ENCODE measurements at regions not wholly inside any gene's neighbourhood (a gene's known extent, or its start where the extent isn't known, plus 50 kb on each side); places are given as distances from the start of the nearest gene placed in this dataset.

DNA sequence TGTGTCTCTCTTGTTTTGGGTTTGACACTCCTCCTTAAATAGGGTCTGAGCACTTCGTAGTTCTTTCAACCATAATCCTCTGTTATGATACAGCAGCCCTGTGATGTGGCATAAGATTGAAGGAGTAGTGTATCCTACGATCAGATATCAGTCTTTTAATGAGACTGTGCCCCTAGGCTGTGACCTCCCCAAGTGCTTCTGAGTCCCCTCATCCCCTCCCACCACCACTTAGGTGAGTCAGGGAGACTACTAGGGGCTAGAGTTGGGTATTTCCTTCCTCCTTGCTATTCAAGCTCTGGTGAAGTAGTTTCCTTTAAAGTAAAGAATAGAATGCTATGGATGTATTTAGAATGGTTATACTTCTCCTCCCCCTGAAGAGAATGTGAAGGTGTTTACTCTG, 637.2 kb upstream of the GRAMD2B start:
- H3K27ac Mint-ChIP-seq = no peak overlapping the region
- H3K4me3 Mint-ChIP-seq = no peak overlapping the region
- H3K9me3 Mint-ChIP-seq = peaks cover 4% of the 10 kb centered on the region
- no peaks in the 10 kb centered on the region for H3K4me1 Mint-ChIP-seq (ENCODE audit: low read depth)
- H3K27me3 Mint-ChIP-seq (ENCODE audit: low read depth) = no peaks in the 10 kb centered on the region
- H3K36me3 Mint-ChIP-seq (ENCODE audit: low read depth) = no peaks in the 10 kb centered on the region

DNA sequence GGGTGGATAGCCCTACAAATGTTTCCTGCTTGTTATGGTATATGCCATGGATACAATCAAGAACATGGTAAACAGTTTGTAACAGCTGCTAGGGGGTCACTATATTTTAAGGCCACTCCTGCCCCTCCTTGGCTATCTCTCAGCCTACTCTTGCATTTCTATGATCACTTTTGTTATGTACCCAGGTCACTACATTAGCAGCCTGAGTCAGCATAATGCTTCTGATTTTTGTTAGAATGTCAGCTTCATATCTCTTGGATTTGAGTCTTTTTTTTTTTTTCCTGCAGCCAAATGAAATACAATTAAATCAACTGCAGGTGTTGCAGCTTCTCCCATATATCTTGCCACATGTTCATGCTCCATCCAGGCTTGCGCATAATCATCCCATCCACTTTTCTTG, 629.7 kb upstream of the GRAMD2B start:
- H3K4me3 Mint-ChIP-seq = no peak overlapping the region
- no peaks in the 10 kb centered on the region for H3K27me3 Mint-ChIP-seq (ENCODE audit: low read depth)
- no peaks in the 10 kb centered on the region for H3K36me3 Mint-ChIP-seq (ENCODE audit: low read depth)
- H3K4me1 Mint-ChIP-seq (ENCODE audit: low read depth) = no peaks in the 10 kb centered on the region
- peaks cover 9% of the 10 kb centered on the region for H3K9me3 Mint-ChIP-seq
- H3K27ac Mint-ChIP-seq = no peak overlapping the region

DNA sequence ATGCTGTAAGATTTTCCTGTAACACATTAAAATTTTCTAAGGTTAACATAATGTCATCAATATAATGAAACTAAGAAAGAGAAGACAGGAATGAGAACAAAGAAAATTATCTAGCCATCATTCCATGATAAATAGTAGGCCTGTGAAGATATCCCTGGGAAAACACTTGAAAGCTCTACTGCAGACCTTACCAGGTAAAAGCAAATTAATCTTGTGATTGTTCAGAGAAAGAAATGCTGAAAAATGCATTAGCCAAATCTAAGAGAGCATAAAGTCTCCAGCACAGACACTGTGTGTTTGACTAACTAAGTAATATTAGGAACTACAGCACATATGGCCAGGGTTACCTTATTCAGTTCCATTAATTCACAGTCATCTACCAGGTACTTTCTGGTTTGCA, 628.3 kb upstream of the GRAMD2B start:
- Mint-ChIP-seq H3K27me3 (ENCODE audit: low read depth) (no peaks in the 10 kb centered on the region), H3K36me3 (ENCODE audit: low read depth) (no peaks in the 10 kb centered on the region)

DNA sequence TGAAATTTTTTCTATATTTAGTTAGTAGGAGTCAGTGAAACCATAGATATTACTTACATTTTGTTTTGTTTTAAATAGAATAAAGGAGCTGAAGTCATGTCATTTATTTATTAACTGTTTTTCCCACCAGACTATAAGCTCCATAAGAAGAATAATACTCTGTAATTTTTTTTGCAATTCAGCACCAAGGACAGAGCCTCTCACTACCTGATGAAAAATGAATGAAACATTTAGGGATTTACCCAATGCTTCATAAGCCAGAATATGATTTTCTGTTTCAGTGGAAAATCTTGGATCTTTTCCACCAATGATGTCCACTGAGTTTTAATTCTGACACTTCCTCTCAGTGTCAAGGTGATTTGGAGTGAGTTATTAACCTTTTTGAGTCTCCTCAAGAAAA, 624.9 kb upstream of the GRAMD2B start:
- H3K36me3 Mint-ChIP-seq (ENCODE audit: low read depth) = no peaks in the 10 kb centered on the region
- H3K9me3 Mint-ChIP-seq = peaks cover 5% of the 10 kb centered on the region
- no peaks in the 10 kb centered on the region for H3K4me1 Mint-ChIP-seq (ENCODE audit: low read depth)
- H3K4me3 Mint-ChIP-seq = no peak overlapping the region
- no peak overlapping the region for H3K27ac Mint-ChIP-seq
- H3K27me3 Mint-ChIP-seq (ENCODE audit: low read depth) = no peaks in the 10 kb centered on the region

More for the DNA sequence above, 628.3 kb upstream of the GRAMD2B start:
- Mint-ChIP-seq H3K9me3 (peaks cover 13% of the 10 kb centered on the region), H3K27ac (no peak overlapping the region), H3K4me3 (no peak overlapping the region), H3K4me1 (ENCODE audit: low read depth) (no peaks in the 10 kb centered on the region)

DNA sequence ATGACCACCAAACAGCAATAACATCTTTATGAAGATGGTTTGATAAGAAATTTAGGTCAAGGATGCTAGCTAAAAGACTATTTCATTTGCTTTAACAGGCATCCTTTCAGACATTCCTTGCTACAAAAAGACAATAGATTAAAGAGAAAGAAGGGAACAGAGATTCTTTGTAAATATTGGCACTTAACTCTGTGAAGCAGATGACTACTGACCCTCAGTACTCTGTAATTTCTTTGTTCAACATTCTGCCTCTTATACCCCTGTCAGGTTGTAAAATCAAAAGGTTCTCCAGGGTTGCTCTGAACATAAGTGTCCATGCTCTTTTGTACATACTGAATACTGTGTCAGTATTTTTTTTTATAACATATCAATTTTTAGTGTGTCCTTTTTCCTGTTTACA, 610.6 kb upstream of the GRAMD2B start:
- no peaks in the 10 kb centered on the region for H3K36me3 Mint-ChIP-seq (ENCODE audit: low read depth)
- H3K9me3 Mint-ChIP-seq = no peaks in the 10 kb centered on the region
- no peaks in the 10 kb centered on the region for H3K4me1 Mint-ChIP-seq (ENCODE audit: low read depth)
- H3K4me3 Mint-ChIP-seq = no peak overlapping the region
- H3K27ac Mint-ChIP-seq = no peak overlapping the region
- H3K27me3 Mint-ChIP-seq (ENCODE audit: low read depth) = no peaks in the 10 kb centered on the region

DNA sequence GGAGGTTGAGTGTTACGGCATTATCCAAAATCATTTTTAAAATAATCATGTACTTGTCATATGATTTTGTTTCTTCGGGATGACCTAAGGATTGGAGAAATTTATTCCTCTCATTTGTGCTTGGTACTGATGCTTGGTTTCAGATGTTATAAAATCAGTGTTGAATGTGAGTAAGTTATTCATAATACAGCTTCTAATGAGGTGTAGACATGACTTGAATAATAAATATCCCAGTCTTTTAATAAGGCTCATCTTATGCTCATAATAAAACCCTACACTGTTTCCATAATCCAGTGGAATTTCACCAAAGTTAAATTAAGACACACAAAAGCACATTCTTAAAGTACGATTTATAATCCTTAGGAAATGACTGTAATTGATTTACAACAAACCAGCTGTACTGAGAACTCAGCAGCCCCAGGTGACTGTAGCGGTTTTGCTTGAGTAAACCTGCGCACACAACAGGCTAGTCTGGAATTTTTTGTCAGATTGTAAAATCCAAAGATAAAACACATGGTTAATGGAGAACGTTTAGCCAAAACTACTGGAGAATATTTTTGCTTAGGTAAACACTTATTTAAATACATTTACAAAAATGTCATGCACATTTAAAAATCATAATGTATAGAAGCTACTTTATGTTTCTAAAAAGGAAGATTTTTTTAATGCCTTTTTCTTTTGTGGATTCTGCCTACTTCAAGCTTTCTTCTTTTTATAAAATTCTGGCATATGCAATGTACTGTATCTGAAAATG, 609.8 kb upstream of the GRAMD2B start:
- H3K27ac Mint-ChIP-seq = no peak overlapping the region
- no peaks in the 10 kb centered on the region for H3K36me3 Mint-ChIP-seq (ENCODE audit: low read depth)
- H3K27me3 Mint-ChIP-seq (ENCODE audit: low read depth) = no peaks in the 10 kb centered on the region
- H3K4me1 Mint-ChIP-seq (ENCODE audit: low read depth) = no peaks in the 10 kb centered on the region
- no peak overlapping the region for H3K4me3 Mint-ChIP-seq
- no peaks in the 10 kb centered on the region for H3K9me3 Mint-ChIP-seq

DNA sequence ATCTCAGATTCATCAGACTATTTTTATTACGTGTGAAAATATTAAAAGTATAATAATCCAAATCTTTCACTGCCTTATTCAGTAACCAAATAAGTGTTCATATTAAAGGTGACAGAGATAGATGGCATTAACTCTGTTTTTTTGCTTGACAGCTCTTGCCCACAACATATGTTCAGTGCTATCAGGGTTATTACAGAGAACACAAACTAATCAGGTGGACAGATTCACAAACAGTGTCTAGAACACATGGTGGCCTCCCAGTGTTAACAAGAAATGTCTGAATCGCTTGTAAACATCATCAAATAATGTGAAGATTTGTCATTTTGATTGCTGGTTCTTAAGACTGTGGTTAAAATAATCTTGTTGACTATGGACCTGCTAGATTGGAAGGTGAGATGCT, 609.1 kb upstream of the GRAMD2B start:
- Mint-ChIP-seq H3K4me1 (ENCODE audit: low read depth) (no peaks in the 10 kb centered on the region), H3K36me3 (ENCODE audit: low read depth) (no peaks in the 10 kb centered on the region)

DNA sequence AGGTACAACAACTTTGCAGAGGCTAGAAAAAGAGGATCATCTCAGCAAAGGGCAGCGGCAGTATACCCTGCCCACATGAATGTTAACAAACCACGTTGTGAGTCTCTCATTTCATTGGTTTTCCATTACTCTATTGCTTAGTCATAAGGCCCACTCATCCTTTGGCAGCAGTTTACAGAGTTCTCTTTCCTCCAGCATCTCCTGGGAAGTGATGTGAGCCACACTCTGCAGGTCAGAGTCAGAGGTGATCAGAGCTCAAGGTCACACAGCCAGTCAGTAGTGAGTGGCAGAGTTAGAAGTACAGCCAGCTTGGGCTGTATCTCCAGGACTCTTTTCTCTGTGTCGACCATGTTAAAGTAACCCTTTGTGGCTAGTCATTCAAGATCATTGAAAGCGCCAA, 599.6 kb upstream of the GRAMD2B start:
- Mint-ChIP-seq H3K36me3 (ENCODE audit: low read depth) (no peaks in the 10 kb centered on the region), H3K4me3 (no peak overlapping the region), H3K9me3 (peaks cover 6% of the 10 kb centered on the region), H3K27me3 (ENCODE audit: low read depth) (no peaks in the 10 kb centered on the region), H3K4me1 (ENCODE audit: low read depth) (no peaks in the 10 kb centered on the region), H3K27ac (no peak overlapping the region)

More for the DNA sequence above, 609.1 kb upstream of the GRAMD2B start:
- no peak overlapping the region for H3K4me3 Mint-ChIP-seq
- H3K27me3 Mint-ChIP-seq (ENCODE audit: low read depth) = no peaks in the 10 kb centered on the region
- no peak overlapping the region for H3K27ac Mint-ChIP-seq
- no peaks in the 10 kb centered on the region for H3K9me3 Mint-ChIP-seq

DNA sequence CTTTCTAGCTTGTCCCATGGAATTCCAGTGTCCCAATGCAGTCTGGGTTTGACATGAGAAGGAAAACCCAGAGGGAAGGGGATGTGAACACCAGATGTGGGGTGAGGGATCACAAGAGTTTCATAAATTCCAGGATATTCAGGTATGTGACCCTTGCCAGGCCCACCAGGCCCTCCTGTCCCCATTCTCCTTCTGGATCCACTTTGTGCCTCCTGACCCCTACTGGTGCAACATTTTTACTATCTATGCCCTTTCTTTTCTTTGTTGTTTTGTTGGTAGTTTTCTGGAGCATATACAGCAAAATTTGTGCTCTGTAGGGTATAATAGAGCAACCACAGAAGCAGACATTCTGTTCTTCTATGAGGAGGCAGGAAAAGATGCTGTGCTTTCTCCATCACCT, 597.0 kb upstream of the GRAMD2B start:
- H3K27me3 Mint-ChIP-seq (ENCODE audit: low read depth) = no peaks in the 10 kb centered on the region

DNA sequence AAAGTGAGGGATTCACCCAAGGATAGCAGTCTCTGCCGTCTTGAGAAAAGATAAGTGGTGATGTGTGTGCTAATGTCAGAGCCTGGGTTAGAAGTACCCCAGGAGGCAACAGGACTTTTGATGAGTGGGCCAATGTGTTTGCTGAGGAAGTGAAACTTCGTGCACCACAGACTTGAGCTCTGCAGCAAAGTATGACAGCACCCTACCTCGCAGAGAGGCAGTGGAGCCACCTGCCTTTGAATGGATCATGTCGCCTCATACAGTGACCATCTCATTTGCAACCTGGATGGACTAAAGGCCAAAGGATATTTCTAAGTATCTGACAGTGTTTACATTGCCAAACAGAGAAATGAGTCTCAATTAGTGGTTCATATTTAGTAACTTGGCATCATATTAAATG, 593.9 kb upstream of the GRAMD2B start:
- no peaks in the 10 kb centered on the region for H3K27me3 Mint-ChIP-seq (ENCODE audit: low read depth)
- H3K4me1 Mint-ChIP-seq (ENCODE audit: low read depth) = no peaks in the 10 kb centered on the region
- H3K36me3 Mint-ChIP-seq (ENCODE audit: low read depth) = no peaks in the 10 kb centered on the region
- peaks cover 11% of the 10 kb centered on the region for H3K9me3 Mint-ChIP-seq
- H3K4me3 Mint-ChIP-seq = no peak overlapping the region
- H3K27ac Mint-ChIP-seq = no peak overlapping the region

More for the DNA sequence above, 597.0 kb upstream of the GRAMD2B start:
- no peak overlapping the region for H3K27ac Mint-ChIP-seq
- no peak overlapping the region for H3K4me3 Mint-ChIP-seq
- H3K36me3 Mint-ChIP-seq (ENCODE audit: low read depth) = no peaks in the 10 kb centered on the region
- peaks cover 6% of the 10 kb centered on the region for H3K9me3 Mint-ChIP-seq
- no peaks in the 10 kb centered on the region for H3K4me1 Mint-ChIP-seq (ENCODE audit: low read depth)

DNA sequence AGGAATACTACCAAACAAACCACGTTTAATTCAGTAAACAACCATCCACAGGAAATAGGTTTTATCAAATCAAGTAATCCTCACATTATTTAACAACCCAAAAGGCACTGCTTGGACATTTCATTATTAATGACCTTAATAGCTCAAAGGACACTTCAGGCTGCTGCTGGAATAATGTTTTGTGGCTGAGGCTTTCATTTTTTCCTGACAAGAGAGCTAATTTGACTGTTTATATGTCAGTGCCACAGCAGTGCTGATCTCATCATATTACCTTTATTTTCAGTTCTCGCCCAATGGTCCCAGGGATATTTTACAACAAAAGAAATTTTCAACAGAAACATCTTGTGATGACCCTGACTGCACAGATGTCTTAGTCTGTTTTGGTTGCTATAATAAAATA, 589.8 kb upstream of the GRAMD2B start:
- peaks cover 4% of the 10 kb centered on the region for H3K9me3 Mint-ChIP-seq
- no peak overlapping the region for H3K4me3 Mint-ChIP-seq
- no peak overlapping the region for H3K27ac Mint-ChIP-seq
- H3K4me1 Mint-ChIP-seq (ENCODE audit: low read depth) = no peaks in the 10 kb centered on the region
- H3K36me3 Mint-ChIP-seq (ENCODE audit: low read depth) = no peaks in the 10 kb centered on the region
- no peaks in the 10 kb centered on the region for H3K27me3 Mint-ChIP-seq (ENCODE audit: low read depth)

DNA sequence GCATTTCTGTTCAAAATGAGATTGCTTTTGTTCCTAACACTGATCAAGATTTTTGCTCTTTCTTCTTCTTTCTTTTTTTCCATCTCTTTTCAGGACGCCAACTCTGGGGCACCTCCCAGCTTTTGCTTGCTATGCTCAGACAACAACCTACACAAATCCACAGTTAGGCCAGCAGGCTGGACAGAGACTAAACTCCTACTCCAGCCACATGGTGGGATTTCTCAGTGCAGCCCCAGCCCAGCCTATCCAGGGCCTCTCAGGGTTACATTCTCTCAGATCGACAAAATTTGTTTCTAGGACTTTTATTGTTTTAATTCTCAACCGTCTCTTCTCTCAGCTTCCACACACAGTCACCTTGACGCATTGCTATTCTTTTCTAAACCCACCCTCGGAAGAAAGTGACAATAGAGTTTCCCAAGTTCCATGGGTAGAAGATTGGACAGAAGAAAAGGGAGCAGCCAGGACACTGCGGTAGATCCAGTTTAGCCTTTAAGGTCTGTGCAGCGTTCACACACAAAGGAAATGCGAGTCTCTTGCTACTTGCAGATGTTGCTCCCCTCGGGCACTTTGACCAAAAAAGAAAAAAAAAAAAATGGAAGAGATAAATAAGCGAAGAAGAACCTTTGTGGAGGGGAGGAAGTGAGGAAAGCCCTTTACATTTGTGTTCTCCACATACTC, 588.6 kb upstream of the GRAMD2B start:
- Mint-ChIP-seq H3K27ac (no peak overlapping the region), H3K36me3 (ENCODE audit: low read depth) (no peaks in the 10 kb centered on the region), H3K27me3 (ENCODE audit: low read depth) (no peaks in the 10 kb centered on the region), H3K9me3 (peaks cover 4% of the 10 kb centered on the region), H3K4me3 (no peak overlapping the region), H3K4me1 (ENCODE audit: low read depth) (no peaks in the 10 kb centered on the region)

DNA sequence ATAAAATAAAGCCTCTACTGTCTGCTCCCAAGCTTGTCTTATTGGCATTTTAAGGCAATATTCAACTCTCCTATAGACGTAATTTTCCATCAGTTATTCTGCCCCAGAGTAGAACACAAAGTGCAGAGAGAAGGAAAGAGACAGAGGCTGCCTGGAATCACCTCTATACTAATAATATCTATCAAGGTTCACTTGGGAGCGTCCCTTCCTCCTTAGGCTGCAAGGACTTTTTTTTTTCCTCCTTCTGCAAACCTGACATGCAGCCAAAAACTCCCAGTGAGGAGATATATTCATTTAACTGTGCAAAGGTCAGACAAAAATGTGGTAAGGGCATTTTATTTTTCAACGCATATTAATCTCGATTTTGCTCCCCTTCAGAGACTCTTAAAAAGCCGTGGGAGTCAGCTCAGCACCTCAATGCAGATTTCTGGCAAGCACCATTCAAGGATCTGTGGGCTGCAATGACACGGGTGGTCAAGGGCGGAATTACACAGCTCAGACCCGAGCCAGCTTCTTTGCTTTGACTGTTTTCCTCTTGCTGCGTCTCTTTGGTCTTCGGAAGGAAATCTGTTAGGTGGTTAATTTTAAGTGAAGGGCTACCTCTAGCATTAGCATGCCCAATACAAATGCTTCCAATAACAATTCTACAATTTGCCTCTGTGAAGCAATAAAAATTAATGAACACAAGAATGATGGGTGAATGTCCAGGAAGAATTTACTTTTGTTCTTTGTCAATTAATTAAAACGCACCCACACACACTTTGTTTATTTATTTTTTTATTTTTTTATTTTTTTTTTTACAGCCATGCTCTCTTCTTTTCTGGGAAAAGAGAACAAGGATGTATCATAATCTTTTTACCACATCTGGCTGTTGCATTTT, 587.7 kb upstream of the GRAMD2B start:
- H3K27me3 Mint-ChIP-seq (ENCODE audit: low read depth) = no peaks in the 10 kb centered on the region
- peaks cover 9% of the 10 kb centered on the region for H3K9me3 Mint-ChIP-seq
- no peak overlapping the region for H3K27ac Mint-ChIP-seq
- no peaks in the 10 kb centered on the region for H3K4me1 Mint-ChIP-seq (ENCODE audit: low read depth)
- no peak overlapping the region for H3K4me3 Mint-ChIP-seq
- H3K36me3 Mint-ChIP-seq (ENCODE audit: low read depth) = no peaks in the 10 kb centered on the region

DNA sequence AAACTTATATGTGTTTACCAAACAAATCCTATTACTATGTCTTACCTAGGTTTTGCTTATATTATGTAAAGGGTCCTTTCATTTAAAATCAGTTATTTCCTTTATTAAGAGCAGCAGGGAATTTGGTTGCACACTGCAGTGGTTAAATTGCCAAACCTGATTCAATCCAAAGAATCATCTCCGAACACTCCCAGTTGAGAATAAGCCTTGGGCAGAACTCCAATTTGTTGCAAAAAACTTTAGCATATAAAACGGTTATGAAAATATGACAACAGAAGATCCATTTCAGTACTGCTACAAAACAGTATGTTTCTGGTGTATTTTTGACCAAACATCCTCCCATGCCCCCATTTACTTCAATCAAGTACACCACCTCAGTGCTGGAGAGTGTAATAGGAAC, 587.0 kb upstream of the GRAMD2B start:
- Mint-ChIP-seq H3K27me3 (ENCODE audit: low read depth) (no peaks in the 10 kb centered on the region), H3K4me3 (no peak overlapping the region), H3K9me3 (peaks cover 13% of the 10 kb centered on the region), H3K4me1 (ENCODE audit: low read depth) (no peaks in the 10 kb centered on the region), H3K27ac (no peak overlapping the region), H3K36me3 (ENCODE audit: low read depth) (no peaks in the 10 kb centered on the region)

DNA sequence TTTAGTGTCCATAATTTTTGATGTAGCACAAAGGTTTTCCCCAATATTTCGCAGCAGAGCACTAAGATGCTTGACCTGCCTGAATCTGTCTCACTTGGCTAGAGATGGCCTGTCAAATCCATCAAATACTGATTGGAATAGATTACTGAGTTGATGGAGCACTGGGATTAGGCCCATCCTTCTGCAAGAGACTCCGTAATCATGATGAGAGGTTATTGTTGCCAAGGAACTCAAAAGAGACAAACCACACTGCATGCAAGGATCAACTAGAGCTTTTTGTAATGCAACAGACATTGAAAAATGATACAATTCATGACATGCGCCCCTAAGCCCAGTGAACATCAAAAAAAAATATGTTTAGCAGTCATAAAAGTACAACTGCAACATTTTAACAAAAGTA, 585.3 kb upstream of the GRAMD2B start:
- H3K9me3 Mint-ChIP-seq = peaks cover 19% of the 10 kb centered on the region
- no peak overlapping the region for H3K27ac Mint-ChIP-seq
- H3K4me1 Mint-ChIP-seq (ENCODE audit: low read depth) = no peaks in the 10 kb centered on the region
- no peaks in the 10 kb centered on the region for H3K36me3 Mint-ChIP-seq (ENCODE audit: low read depth)
- H3K4me3 Mint-ChIP-seq = no peak overlapping the region
- H3K27me3 Mint-ChIP-seq (ENCODE audit: low read depth) = no peaks in the 10 kb centered on the region
